HL-60 (cell line): ENCODE measurements at regions not wholly inside any gene's neighbourhood (a gene's known extent, or its start where the extent isn't known, plus 50 kb on each side); places are given as distances from the start of the nearest gene placed in this dataset.

Experiments used
- DNase-seq, 2 experiments: peaks; one replicate each; pipeline ENCODE4 v3.0.0-alpha.2; 2010 to 2020; ENCODE audit warnings: low read depth in 1 of 2, low spot score in 1 of 2
- H3K27ac ChIP-seq: fragments of 250-450 bp; sonication (Bioruptor Pico); replicated peaks from 2 replicates; pipeline ENCODE4 v1.5.1; 2020; ENCODE audit warnings: mild to moderate bottlenecking, moderate library complexity
- H3K27me3 ChIP-seq: fragments of 250-450 bp; sonication (Bioruptor Pico); 2 replicates; pipeline ENCODE4 v1.5.1; 2021; ENCODE audit warnings: mild to moderate bottlenecking, moderate library complexity; ENCODE audit not compliant: insufficient read depth, poor library complexity, severe bottlenecking
- H3K4me3 ChIP-seq: replicated peaks from 2 replicates; pipeline ENCODE4 v1.5.1; 2011; ENCODE audit warnings: mild to moderate bottlenecking, control low read depth, low read length; ENCODE audit not compliant: insufficient read depth
- GABPA ChIP-seq: IDR thresholded peaks from 2 replicates; pipeline ENCODE4 v1.6.1; 2012; ENCODE audit warnings: low read depth
- POLR2AphosphoS5 ChIP-seq: IDR thresholded peaks from 2 replicates; pipeline ENCODE4 v1.6.1; 2012; ENCODE audit warnings: low read depth
- REST ChIP-seq: IDR thresholded peaks from 2 replicates; pipeline ENCODE4 v1.6.1; 2012; ENCODE audit warnings: low read depth; ENCODE audit not compliant: insufficient replicate concordance
- SPI1 ChIP-seq: IDR thresholded peaks from 2 replicates; pipeline ENCODE4 v1.6.1; 2012; ENCODE audit warnings: low read depth, mild to moderate bottlenecking, borderline replicate concordance
- TF ChIP-seq, protein P1 (sequence below): IDR thresholded peaks from one replicate; pipeline ENCODE4 v1.5.1; 2011; ENCODE audit warnings: low read length, control low read depth, inconsistent platforms; ENCODE audit not compliant: insufficient read depth

GRCh38 chr3:28667646-28668621 is 319.3 kb upstream of the AZI2 start:
- no peak overlapping the region for H3K27ac ChIP-seq
- no peaks in the 10 kb centered on the region for H3K27me3 ChIP-seq
- peak; percentile 7 to 49 for DNase-seq
- no peak overlapping the region for H3K4me3 ChIP-seq
- TF ChIP-seq POLR2AphosphoS5 (no peak), REST (no peak), SPI1 (no peak), GABPA (no peak)
- TF ChIP-seq, protein P1, sequence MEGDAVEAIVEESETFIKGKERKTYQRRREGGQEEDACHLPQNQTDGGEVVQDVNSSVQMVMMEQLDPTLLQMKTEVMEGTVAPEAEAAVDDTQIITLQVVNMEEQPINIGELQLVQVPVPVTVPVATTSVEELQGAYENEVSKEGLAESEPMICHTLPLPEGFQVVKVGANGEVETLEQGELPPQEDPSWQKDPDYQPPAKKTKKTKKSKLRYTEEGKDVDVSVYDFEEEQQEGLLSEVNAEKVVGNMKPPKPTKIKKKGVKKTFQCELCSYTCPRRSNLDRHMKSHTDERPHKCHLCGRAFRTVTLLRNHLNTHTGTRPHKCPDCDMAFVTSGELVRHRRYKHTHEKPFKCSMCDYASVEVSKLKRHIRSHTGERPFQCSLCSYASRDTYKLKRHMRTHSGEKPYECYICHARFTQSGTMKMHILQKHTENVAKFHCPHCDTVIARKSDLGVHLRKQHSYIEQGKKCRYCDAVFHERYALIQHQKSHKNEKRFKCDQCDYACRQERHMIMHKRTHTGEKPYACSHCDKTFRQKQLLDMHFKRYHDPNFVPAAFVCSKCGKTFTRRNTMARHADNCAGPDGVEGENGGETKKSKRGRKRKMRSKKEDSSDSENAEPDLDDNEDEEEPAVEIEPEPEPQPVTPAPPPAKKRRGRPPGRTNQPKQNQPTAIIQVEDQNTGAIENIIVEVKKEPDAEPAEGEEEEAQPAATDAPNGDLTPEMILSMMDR: peak; percentile 73

DNA sequence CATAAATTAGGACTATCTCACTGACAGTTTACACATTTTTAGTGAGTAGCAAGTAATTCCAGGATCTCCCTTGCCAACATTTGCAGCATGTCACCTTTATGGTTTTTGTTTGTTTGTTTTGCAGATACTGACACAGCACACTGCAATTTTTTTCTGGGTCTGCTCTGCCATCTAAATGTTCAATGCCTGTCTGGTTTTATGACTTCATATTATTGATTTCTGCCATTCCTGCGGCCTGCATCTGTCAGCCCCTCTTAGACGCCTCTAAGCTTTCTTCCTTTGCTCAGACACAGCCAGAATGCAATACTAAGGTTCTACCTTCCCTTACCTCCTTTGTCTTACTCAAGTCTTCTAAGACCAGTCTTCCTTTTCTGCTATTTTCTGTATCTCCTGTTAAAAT is 321.2 kb upstream of the AZI2 start:
- no peak for DNase-seq
- Histone ChIP-seq H3K27ac (no peak overlapping the region), H3K4me3 (no peak overlapping the region), H3K27me3 (no peaks in the 10 kb centered on the region)
- TF ChIP-seq SPI1 (no peak), POLR2AphosphoS5 (no peak)
- TF ChIP-seq, protein P1: no peak

DNA sequence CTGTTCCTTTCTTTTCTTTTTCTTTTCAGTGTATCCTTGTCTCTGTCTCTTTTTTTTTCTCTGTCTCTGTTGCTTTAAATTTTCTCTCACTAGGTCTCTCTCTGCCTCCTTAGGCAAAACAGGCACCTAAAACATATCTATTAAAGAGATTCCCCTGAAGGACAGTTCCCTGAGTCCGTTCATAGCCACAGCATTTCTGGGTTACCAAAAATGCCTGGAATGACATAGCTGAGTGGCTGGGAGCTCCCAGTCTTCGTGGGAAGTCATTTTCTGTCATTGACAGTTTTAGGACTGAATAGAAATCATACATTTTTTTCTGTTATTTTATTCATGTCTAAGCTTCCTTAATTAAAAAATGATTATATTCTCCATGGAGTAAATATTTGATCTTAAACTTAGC is 323.8 kb upstream of the AZI2 start:
- Histone ChIP-seq H3K4me3 (no peak overlapping the region), H3K27me3 (no peaks in the 10 kb centered on the region), H3K27ac (no peak overlapping the region)
- DNase-seq: no peak
- TF ChIP-seq REST (no peak), GABPA (no peak), POLR2AphosphoS5 (no peak), SPI1 (no peak)
- TF ChIP-seq, protein P1: no peak

GRCh38 chr3:28673446-28673845 is 324.8 kb upstream of the AZI2 start:
- TF ChIP-seq SPI1: no peak
- TF ChIP-seq, protein P1: no peak
- TF ChIP-seq GABPA: no peak
- no peak for TF ChIP-seq POLR2AphosphoS5
- no peak for TF ChIP-seq REST

More at GRCh38 chr3:28673446-28673845, 324.8 kb upstream of the AZI2 start:
- Histone ChIP-seq H3K27ac (no peak overlapping the region), H3K4me3 (no peak overlapping the region), H3K27me3 (no peaks in the 10 kb centered on the region)
- no peak for DNase-seq
